GM21390 (cell line): ENCODE measurements at regions not wholly inside any gene's neighbourhood (a gene's known extent, or its start where the extent isn't known, plus 50 kb on each side); places are given as distances from the start of the nearest gene placed in this dataset.

Experiments used
- ATAC-seq: cut with Tn5 transposase; IDR thresholded peaks from one replicate; pipeline ENCODE4 v1.9.1; 2021; ENCODE audit not compliant: unreplicated experiment

DNA sequence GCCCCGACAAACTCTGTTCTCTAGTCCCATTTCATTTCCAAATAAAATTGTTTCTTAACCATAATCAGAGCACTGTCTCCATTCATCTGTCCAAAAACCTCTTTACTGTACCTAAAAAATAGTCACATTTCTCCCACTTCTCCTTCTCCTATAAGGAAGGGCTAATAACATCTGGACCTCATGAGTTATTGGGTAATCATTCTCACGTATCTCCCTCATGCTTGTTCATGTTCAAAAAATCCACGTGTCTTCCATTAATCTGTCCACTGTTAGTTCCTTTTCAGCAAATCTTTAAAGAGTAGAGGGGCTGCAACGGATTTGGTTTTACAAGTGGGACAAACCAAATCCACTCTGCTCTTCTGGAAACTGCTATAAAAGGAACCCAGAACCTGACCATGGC, 1418.8 kb downstream of the MRPL39 start:
- no peak for ATAC-seq

DNA sequence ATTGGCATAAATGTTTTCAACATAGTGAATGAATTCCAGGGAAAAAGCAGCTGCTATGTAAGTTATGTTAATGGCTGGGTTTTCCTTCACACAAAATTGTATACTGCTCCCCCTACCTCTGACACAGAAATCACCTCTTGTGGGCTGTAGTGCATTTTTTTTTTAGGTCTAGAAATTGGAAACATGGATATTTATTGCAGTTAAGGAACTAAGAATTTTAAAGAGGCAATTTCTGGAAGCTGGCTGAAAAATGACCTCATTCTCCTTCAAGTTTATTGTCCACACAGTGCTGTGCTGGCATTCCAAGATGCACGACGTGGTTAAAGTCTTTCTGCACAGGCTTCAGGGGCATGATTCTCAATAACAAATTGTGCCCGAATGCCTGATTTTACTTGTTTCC, 1424.2 kb downstream of the MRPL39 start:
- ATAC-seq, result no peak

- ATAC-seq, result no peak
Measured at GRCh38 chr21:24179110-24179509, 1428.2 kb downstream of the MRPL39 start.

DNA sequence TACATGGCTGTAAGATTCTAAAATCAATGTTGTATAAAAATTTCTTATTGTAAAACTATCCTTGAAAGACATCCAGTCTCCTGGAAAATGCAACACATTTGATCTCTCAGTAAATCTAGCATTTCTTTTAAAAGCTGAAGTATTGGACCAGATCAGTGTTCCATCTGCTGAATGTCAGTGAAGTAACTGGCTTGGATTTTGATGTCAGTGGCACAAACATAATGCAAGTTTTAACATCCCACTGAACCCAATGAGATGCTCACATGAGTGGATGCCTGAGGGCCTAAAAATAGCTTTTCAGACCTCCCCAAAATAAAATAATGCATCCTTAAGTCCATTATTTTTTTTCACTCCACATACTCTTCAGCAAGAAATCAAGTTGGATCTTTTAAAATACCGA, 1432.2 kb downstream of the MRPL39 start:
- no peak for ATAC-seq

- no peak for ATAC-seq
Measured at GRCh38 chr21:24171736-24172135, 1435.5 kb downstream of the MRPL39 start.

DNA sequence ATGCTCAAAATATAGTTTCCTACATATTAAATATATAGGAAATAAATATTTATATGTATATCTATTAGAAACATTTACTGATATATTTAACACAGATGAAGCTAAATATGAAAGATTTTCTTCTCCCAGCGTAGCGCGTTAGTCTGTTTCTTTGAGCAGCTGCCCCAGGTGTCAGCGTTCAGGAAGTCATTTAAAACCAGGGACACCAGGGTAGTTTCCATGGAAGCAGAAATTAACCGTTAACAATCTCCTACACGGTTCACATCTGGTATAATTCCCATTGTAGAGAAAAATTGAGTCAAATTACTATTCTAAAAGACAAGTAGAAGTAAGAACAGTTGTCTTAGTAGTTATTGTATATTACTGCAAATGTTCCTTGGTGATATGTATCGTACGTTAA, 1443.7 kb downstream of the MRPL39 start:
- ATAC-seq, result no peak

DNA sequence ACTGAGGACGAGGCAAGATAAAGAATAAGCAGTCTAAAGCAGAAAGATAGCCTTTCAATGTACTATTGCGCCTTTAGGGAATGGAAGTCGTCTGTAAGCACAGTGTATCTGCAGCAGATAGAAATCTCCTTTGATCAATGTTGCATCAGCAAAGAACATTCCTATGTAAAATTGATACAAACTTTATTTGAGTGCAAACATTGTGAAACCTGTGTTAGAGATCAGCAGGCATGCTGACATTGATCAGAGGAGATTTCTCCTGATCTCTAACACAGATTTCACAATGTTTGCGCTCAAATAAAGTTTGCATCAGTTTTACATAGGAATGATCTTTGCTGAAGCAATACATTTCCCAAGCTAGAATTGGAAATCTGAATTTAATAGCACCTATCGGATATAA, 1446.8 kb downstream of the MRPL39 start:
- ATAC-seq, result no peak

DNA sequence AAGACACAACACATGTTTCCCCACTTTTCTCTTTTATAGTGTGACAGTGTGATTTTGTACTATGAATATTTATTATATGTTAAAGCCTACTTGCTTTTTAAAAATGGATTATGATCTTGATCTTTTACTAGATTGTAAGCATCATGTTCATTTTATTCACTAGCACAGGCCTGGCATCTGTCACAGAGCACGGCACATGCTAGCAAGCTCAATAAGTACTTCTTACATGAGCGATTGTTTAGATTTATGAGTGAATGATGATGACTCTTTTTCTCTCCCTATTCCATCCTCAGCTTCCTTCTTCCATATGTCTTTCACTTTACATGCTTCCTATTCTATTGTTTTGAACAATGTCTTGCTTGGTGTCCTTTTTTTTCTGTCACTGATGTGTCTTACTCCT, 1454.1 kb downstream of the MRPL39 start:
- ATAC-seq, result no peak

GRCh38 chr21:24150753-24151152, 1456.5 kb downstream of the MRPL39 start:
- no peak for ATAC-seq

- no peak for ATAC-seq
Measured at GRCh38 chr21:24148461-24148860, 1458.8 kb downstream of the MRPL39 start.

DNA sequence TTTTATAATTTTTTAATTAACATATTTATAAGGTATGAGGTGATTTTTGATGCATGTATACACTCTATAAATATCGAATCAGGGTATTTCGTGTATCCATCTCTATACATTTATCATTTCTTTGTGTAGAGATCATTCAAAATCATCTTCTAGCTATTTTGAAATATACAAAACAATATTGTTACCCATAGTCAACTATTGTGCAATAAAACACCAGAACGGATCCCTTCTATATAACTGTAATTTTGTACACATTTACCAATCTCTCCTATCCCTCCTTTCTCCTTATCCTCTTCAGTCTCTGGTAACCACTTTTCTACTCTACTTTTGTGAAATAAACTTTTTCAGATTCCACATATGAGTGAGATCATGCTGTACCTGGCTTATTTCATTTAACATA, 1459.6 kb downstream of the MRPL39 start:
- ATAC-seq, result no peak

GRCh38 chr21:24131056-24131455, 1476.2 kb downstream of the MRPL39 start:
- ATAC-seq, result no peak

DNA sequence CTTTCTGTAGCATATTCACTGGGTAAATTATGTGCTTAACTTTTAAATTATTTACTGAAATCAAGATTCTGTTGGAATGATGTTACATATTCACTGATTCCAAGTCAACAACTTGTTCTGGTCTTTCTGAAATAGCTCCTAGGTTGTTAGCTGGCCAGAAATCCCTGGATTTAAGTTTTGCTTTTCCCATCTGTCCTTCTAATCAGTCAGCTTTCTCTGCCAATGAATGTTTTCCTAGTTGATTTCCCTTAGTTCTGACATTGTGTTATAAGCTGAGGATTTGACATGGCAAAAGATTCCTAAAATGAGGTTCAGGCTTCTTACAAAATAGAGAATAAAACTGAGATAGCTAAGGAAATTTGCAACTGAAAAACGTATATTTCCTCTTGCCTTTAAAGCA, 1479.6 kb downstream of the MRPL39 start:
- no peak for ATAC-seq

- no peak for ATAC-seq
Measured at GRCh38 chr21:24123785-24124184, 1483.5 kb downstream of the MRPL39 start.

DNA sequence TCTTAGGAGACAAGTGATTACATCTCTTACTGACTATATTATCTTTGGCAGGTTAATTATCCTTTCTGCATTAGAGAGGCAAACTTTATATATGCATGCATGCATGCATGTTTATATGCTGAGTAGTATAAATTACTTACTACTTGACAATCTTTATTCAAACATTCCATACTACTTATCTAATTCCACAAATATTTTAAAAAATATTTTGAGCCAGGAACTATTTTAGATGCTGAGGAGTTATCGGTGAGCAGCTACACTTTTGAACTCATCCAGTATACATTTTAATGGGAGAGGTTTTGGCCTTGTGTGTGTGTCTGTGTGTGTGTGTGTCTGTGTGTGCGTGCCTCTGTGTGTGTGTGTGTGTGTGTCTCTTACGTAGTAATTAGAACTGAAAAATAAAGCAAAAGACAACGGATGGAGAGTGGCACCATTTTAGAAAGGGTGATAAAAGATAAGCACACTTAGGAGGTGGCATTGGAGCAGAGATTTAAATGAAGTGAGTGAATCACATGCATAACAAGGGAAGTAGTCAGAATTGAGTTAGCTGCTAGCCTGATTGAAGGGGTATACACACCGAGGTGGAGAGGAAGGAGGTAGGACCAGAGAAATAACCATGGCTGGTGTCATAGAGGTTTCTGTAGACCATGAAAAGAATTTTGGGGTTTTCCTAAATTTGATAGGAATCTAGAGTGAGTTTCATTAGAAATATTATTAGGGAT, 1488.4 kb downstream of the MRPL39 start:
- ATAC-seq, result no peak

GRCh38 chr21:24115141-24115540, 1492.1 kb downstream of the MRPL39 start:
- ATAC-seq, result no peak

DNA sequence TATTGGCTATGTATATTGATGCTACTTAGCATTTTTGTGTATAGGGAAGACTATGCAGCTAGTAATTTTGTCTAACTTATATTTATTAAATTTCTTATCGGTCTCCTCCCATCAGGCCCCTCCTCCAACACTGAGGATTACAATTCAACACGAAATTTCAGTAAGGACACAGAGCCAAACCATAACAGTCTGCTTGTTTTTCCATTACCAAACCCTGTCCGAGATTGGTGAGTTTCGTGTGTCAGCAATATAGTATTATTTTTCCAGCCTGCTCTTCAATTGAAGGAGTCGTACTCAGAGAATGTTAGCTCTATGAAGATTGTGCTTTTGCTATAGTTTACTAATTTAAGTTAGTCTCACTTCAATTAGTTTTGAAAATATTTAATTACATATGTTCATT, 1495.3 kb downstream of the MRPL39 start:
- ATAC-seq, result no peak

- ATAC-seq, result no peak
Measured at GRCh38 chr21:24110846-24111245, 1496.4 kb downstream of the MRPL39 start.

- ATAC-seq, result no peak
Measured at GRCh38 chr21:24097181-24097580, 1510.1 kb downstream of the MRPL39 start.

DNA sequence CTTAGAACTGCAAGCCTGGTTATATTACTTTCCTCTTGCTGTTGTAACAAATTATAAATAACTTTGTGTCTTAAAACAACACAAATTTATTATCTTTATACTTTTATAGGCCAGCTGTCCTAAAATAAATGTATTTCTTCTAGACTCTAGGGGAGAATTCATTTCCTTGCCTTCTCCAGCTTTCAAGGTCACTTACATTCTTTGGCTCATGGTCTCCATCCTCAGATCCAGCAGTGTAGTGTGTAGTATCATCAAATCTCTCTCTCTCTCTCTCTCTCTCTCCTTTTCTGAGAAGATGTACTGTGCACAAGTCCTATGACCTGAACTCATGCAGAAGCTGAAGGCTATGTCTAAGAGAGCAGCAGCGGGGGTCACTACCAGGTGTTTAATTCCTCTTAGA, 1510.6 kb downstream of the MRPL39 start:
- ATAC-seq, result no peak

DNA sequence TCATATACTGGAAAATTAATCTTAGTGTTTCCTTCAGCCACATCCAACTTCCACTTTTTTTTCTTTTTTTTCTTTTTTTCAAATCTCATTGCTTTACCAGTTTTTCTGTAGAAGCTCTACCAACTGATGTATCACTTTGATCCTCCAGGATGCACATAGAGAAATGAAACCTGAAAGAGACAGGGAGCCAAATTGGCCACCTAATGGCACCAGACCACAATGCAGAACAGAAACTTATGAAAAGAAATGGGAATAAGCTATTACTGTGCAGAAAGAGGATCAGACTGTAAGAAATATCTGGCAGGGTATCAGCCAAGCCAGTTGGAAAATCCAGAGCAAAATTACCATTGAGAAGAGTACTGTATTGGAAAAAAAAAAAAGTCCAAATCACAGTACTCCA, 1514.2 kb downstream of the MRPL39 start:
- no peak for ATAC-seq

GRCh38 chr21:24076179-24076578, 1531.1 kb downstream of the MRPL39 start:
- ATAC-seq, result no peak

- ATAC-seq, result no peak
Measured at GRCh38 chr21:24055696-24056095, 1551.6 kb downstream of the MRPL39 start.
